ENCODE measurements at regions not wholly inside any gene's neighbourhood (a gene's known extent, or its start where the extent isn't known, plus 50 kb on each side); places are given as distances from the start of the nearest gene placed in this dataset.

- DNase-seq (ENCODE audit: low read depth): no peak
These were observed 598.3 kb upstream of the PLXNA2 start for GRCh38 chr1:208842451-208842850.

GRCh38 chr1:208844158-208844557 is 600.0 kb upstream of the PLXNA2 start:
- no peak for DNase-seq (ENCODE audit: low read depth)

GRCh38 chr1:208848854-208849253 is 604.7 kb upstream of the PLXNA2 start:
- no peak for DNase-seq (ENCODE audit: low read depth)

GRCh38 chr1:208850442-208850841 is 606.3 kb upstream of the PLXNA2 start:
- no peak for DNase-seq (ENCODE audit: low read depth)

GRCh38 chr1:208851366-208851765 is 607.2 kb upstream of the PLXNA2 start:
- DNase-seq (ENCODE audit: low read depth): no peak

GRCh38 chr1:208852911-208853310 is 608.7 kb upstream of the PLXNA2 start:
- DNase-seq (ENCODE audit: low read depth): no peak

- no peak for DNase-seq (ENCODE audit: low read depth)
These were observed 611.2 kb upstream of the PLXNA2 start for GRCh38 chr1:208855403-208855802.

- DNase-seq (ENCODE audit: low read depth): no peak
These were observed 613.3 kb upstream of the PLXNA2 start for GRCh38 chr1:208857465-208857864.

- no peak for DNase-seq (ENCODE audit: low read depth)
These were observed 614.6 kb upstream of the PLXNA2 start for GRCh38 chr1:208858738-208859137.

GRCh38 chr1:208864366-208864965 is 620.3 kb upstream of the PLXNA2 start:
- no peak for DNase-seq (ENCODE audit: low read depth)

- DNase-seq (ENCODE audit: low read depth): no peak
These were observed 622.3 kb upstream of the PLXNA2 start for GRCh38 chr1:208866386-208866955.

GRCh38 chr1:208868554-208868953 is 624.4 kb upstream of the PLXNA2 start:
- peak; percentile 47 for DNase-seq (ENCODE audit: low read depth)

- DNase-seq (ENCODE audit: low read depth): no peak
These were observed 630.7 kb upstream of the PLXNA2 start for GRCh38 chr1:208874915-208875314.

GRCh38 chr1:208879022-208879421 is 634.8 kb upstream of the PLXNA2 start:
- no peak for DNase-seq (ENCODE audit: low read depth)

- DNase-seq (ENCODE audit: low read depth): no peak
These were observed 636.4 kb upstream of the PLXNA2 start for GRCh38 chr1:208880433-208881100.

GRCh38 chr1:208885060-208885459 is 640.9 kb upstream of the PLXNA2 start:
- DNase-seq (ENCODE audit: low read depth): no peak

GRCh38 chr1:208885650-208886049 is 641.5 kb upstream of the PLXNA2 start:
- no peak for DNase-seq (ENCODE audit: low read depth)

- DNase-seq (ENCODE audit: low read depth): peak; percentile 34
These were observed 644.2 kb upstream of the PLXNA2 start for GRCh38 chr1:208888376-208888775.

- no peak for DNase-seq (ENCODE audit: low read depth)
These were observed 648.0 kb upstream of the PLXNA2 start for GRCh38 chr1:208892147-208892546.

GRCh38 chr1:208893251-208893650 is 649.1 kb upstream of the PLXNA2 start:
- DNase-seq (ENCODE audit: low read depth): no peak

GRCh38 chr1:208895181-208895580 is 651.0 kb upstream of the PLXNA2 start:
- no peak for DNase-seq (ENCODE audit: low read depth)

- no peak for DNase-seq (ENCODE audit: low read depth)
These were observed 651.6 kb upstream of the PLXNA2 start for GRCh38 chr1:208895820-208896219.

GRCh38 chr1:208896768-208897167 is 652.6 kb upstream of the PLXNA2 start:
- no peak for DNase-seq (ENCODE audit: low read depth)

- DNase-seq (ENCODE audit: low read depth): no peak
These were observed 655.3 kb upstream of the PLXNA2 start for GRCh38 chr1:208899438-208899837.
